ENCODE measurements at regions not wholly inside any gene's neighbourhood (a gene's known extent, or its start where the extent isn't known, plus 50 kb on each side); places are given as distances from the start of the nearest gene placed in this dataset.

DNA sequence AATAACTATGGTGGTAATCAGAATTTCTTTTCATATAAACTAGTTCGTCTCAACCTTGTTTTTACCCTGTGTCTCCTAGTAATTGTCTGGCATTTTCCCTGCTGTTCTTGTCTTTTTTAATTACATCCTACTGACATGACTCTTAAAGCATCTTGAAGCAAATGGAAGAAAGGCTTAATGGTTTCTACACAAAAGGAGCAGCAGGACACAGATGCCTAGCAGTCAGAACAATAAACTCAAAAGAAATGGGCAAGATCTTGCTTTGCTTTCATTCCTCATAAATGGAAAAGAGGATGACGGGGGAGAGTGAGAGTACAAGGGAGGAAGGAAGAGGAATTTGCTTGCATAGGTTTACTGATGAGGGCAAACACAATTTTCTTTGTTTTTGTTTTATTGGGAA, 293.2 kb upstream of the EMCN start:
- no peak for TF ChIP-seq ZNF274 (IDR thresholded peaks at IDR 0.05; ENCODE audit: low read depth, low read length)
- no peak for TF ChIP-seq YY1 (IDR thresholded peaks at IDR 0.05; ENCODE audit: insufficient read depth, insufficient read length)
- no peak for TF ChIP-seq SUZ12 (IDR thresholded peaks at IDR 0.05; ENCODE audit: extremely low read depth, insufficient read depth, insufficient read length)

All from NT2/D1 (cell line).